ENCODE measurements at regions not wholly inside any gene's neighbourhood (a gene's known extent, or its start where the extent isn't known, plus 50 kb on each side); places are given as distances from the start of the nearest gene placed in this dataset.

DNA sequence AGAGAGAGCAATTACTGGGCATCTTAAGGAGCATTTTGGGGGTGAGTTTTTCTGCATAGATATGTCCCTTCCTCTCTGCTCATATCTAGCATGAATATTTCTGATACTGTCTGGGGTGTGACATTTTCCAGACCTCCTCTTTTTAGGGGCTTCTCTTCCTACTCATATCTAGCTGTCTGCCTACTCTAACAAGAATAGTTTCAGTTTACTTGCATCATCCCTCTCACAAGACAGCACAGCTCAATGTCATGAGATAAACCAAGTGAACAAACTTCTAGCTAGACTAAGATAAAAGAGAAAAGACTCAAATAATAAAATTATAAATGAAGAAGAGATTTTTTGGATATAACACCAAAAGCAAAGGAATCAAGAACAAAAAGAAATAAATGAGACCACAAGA, 419.5 kb upstream of the SORCS1 start:
- H3K4me3 ChIP-seq (replicated peaks; ENCODE audit: low read depth, low read length): no peak overlapping the region
- no peak for DNase-seq (ENCODE audit: extremely low read depth, low read depth)
- TF ChIP-seq, protein P1, sequence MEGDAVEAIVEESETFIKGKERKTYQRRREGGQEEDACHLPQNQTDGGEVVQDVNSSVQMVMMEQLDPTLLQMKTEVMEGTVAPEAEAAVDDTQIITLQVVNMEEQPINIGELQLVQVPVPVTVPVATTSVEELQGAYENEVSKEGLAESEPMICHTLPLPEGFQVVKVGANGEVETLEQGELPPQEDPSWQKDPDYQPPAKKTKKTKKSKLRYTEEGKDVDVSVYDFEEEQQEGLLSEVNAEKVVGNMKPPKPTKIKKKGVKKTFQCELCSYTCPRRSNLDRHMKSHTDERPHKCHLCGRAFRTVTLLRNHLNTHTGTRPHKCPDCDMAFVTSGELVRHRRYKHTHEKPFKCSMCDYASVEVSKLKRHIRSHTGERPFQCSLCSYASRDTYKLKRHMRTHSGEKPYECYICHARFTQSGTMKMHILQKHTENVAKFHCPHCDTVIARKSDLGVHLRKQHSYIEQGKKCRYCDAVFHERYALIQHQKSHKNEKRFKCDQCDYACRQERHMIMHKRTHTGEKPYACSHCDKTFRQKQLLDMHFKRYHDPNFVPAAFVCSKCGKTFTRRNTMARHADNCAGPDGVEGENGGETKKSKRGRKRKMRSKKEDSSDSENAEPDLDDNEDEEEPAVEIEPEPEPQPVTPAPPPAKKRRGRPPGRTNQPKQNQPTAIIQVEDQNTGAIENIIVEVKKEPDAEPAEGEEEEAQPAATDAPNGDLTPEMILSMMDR (IDR thresholded peaks at IDR 0.05; ENCODE audit: low read depth, low read length, missing control alignments): no peak

GRCh38 chr10:107579970-107580369, 415.5 kb upstream of the SORCS1 start:
- H3K4me3 ChIP-seq (replicated peaks; ENCODE audit: low read depth, low read length): no peak overlapping the region
- no peak for DNase-seq (ENCODE audit: extremely low read depth, low read depth)
- TF ChIP-seq, protein P1 (IDR thresholded peaks at IDR 0.05; ENCODE audit: low read depth, low read length, missing control alignments): no peak

DNA sequence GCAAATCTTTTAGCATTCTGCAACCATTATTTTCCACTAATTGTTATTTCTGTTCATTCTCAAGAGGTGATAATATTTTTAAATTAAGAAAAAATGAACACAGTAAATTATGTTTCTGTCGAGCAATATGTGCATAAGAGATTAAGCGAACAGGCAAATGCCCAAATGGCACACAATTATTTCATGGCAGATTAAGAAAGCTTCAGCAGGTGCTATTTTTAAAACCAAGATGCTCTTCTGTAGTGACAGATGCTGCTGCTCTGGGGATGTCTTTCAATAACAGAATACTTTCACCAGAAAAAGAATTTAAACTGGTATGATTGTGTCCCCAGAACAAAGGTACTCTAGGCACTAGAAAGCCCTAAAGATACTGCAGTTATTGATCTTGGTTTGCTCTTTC, 412.7 kb upstream of the SORCS1 start:
- no peak for DNase-seq (ENCODE audit: extremely low read depth, low read depth)
- TF ChIP-seq, protein P1 (IDR thresholded peaks at IDR 0.05; ENCODE audit: low read depth, low read length, missing control alignments): no peak
- H3K4me3 ChIP-seq (replicated peaks; ENCODE audit: low read depth, low read length): no peak overlapping the region

DNA sequence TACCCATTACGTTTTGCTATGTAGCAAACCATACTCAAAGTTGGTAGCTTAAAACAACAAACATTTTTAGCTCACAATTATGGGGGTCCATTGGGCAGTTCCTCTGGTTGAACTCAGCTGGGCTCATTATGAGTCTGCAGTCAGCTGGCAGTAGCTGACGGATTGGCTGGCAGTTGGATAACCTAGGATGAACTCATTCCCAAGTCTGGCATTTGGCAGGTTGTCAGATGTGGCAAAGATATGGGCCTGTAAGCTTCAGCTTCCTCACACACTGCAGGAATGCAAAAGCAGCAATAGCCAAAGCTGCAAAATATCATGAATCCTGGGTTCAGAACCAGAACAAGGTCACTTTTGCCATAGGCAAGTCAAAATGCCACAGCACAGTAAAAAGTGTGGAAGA, 412.2 kb upstream of the SORCS1 start:
- DNase-seq (ENCODE audit: extremely low read depth, low read depth): no peak

GRCh38 chr10:107565014-107565413, 400.5 kb upstream of the SORCS1 start:
- TF ChIP-seq, protein P1 (IDR thresholded peaks at IDR 0.05; ENCODE audit: low read depth, low read length, missing control alignments): no peak
- no peak for DNase-seq (ENCODE audit: extremely low read depth, low read depth)
- H3K4me3 ChIP-seq (replicated peaks; ENCODE audit: low read depth, low read length): no peak overlapping the region

More for the DNA sequence above, 412.2 kb upstream of the SORCS1 start:
- TF ChIP-seq, protein P1 (IDR thresholded peaks at IDR 0.05; ENCODE audit: low read depth, low read length, missing control alignments): no peak
- no peak overlapping the region for H3K4me3 ChIP-seq (replicated peaks; ENCODE audit: low read depth, low read length)

DNA sequence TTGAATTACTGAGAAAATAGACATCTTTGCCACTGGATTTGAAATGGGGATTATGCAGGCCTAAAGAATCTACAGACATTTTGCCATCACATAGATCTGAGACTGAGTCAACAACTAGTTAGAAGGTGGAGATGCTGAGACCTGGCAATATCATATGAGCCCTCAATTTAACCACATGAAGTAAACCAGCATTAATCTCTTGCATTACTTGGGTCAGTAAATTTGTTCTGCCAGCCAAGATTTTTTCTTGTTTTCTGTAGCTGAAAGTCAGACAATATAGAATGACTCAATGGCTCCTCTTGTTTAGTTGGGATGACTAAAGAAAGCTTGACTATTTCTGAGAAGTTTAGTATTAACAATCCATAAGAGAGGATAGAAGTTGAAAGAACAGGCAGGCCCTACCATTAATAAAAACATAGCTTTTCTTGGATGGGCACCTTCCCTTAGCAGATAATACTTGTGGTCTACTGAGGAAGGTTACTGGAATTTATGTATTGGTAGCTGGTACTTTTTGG, 396.7 kb upstream of the SORCS1 start:
- TF ChIP-seq, protein P1 (IDR thresholded peaks at IDR 0.05; ENCODE audit: low read depth, low read length, missing control alignments): no peak
- DNase-seq (ENCODE audit: extremely low read depth, low read depth): no peak
- no peak overlapping the region for H3K4me3 ChIP-seq (replicated peaks; ENCODE audit: low read depth, low read length)

DNA sequence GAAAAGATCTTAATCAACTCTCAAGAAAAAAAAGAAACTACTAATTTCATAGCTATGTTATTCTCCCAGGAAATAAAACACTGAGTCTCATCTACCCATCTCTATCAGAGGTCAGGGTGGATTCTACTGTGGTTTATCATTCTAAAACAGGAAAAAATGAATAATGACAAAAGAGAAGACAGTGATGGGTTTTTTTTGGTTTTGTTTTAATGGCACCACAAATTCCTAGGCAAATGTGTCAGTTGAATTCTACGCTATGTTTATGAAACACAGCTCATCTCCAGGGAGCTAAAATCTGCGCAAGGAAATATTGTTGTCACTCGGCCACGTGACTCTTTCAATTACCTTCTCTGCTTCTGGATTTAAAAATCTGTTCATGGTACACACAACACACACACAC, 393.4 kb upstream of the SORCS1 start:
- DNase-seq (ENCODE audit: extremely low read depth, low read depth): no peak
- H3K4me3 ChIP-seq (replicated peaks; ENCODE audit: low read depth, low read length): no peak overlapping the region
- TF ChIP-seq, protein P1 (IDR thresholded peaks at IDR 0.05; ENCODE audit: low read depth, low read length, missing control alignments): no peak
